GM18517 (cell line): ENCODE measurements at regions not wholly inside any gene's neighbourhood (a gene's known extent, or its start where the extent isn't known, plus 50 kb on each side); places are given as distances from the start of the nearest gene placed in this dataset.
"Not testable (repeated sequence)": the region's sequence is repeated elsewhere in the genome, so short reads cannot be mapped to it uniquely, and the experiment has no call there.

Source experiments
- ATAC-seq: cut with Tn5 transposase; IDR thresholded peaks from one replicate; pipeline ENCODE4 v1.9.1; 2021; ENCODE audit warnings: mild to moderate bottlenecking, moderate library complexity; ENCODE audit not compliant: unreplicated experiment

DNA sequence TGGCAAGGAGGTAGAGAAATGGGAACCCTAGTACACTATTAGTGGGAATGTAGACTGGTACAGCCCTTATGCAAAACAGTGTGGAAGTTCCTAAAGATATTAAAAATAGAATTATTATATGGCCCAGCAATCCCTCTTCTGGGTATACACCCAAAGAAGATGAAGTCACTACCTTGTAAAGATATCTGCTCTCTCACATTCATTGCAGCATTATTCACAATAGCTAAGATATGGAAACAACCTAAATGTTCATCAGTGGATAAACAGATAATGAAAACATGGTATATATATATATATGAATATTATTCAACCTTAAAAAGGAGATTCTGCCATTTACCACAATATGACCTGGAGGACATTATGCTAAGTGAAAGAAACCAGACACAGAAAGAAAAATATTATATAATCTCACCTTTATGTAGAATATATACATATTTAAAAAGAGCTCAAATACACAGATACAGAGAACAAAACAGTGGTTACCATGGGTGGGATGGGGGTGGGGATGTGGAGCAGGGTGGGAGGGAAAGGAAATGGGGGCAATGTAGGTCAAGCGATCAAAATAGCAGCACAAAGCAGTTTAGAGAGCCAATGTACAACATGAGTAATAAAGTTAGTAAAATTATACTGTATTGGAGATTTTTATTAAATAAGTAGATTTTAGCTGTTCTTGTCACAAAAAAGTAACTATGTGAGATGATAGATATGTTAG lies 138.6 kb downstream of the SPRY1 start:
- ATAC-seq = no peak

DNA sequence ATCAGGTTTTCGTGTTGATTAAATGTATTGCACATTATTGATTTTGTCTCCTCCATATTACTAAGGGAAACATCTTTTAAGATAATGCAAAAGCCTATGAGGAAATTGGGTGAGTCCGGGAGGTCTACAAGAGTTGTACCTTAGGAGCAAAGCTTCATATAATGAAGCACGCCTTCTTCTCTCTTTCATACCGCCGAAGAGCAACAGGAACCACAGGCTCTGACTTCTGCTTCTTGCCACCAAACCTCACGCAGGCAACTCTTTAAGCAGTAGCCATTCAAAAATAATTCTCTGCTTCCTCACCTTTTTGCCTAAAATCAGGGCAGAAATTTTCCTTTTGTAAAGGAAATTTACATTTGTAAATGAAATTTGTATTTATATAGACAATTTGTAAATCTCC lies 139.6 kb downstream of the SPRY1 start:
- ATAC-seq = no peak

DNA sequence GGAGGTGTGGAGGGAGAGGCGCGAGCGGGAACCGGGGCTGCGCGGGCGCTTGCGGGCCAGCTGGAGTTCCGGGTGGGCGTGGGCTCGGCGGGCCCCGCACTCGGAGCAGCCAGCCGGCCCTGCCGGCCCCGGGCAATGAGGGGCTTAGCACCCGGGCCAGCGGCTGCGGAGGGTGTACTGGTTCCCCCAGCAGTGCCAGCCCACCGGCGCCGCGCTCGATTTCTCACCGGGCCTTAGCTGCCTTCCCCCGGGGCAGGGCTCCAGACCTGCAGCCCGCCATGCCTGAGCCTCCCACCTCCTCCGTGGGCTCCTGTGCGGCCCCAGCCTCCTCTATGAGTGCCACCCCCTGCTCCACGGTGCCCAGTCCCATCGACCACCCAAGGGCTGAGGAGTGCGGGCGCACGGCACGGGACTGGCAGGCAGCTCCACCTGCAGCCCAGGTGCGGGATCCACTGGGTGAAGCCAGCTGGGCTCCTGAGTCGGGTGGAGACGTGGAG lies 141.4 kb downstream of the SPRY1 start:
- not testable (repeated sequence) for ATAC-seq

DNA sequence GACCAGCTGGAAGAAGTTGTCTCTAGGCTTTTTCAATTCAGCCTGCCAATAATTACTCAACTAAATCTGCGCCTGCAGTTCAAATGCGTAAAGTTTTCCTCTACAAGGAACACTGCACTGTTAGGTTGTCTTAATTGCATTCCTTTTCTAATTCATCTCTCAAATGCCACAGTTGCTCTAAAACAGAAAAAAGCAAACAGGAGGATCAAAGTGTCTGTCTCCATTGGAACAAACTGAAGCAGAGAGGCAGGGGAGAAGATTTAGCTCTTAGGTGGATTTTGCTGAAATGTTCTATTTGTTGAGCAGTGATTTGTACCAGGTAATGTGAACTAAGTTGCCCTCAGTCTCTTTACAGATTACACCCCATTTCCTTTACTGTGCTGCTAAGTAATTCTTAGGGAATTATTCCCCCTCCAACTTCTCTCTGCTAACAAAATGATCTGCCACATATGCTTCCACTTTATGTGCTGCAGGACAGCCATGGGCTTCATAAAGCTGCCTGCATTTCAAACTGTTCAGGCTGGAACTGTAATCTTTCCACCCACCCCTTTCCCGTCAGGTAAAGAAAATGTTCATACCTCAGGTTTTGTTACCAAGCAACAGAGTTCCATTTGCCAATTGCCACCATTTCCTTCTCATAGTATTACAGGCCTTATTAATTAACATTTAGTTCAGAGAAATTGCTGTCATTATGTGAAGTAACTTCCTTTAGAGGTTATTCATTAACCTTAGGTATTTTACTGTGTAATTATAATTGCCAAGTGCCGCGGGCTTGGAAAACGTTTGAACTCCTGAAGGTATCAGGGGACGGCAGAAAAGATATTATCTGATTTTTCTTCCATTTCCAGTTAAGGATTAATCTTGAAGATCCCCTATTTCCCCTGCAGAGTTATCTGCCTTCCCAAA lies 149.3 kb downstream of the SPRY1 start:
- no peak for ATAC-seq

DNA sequence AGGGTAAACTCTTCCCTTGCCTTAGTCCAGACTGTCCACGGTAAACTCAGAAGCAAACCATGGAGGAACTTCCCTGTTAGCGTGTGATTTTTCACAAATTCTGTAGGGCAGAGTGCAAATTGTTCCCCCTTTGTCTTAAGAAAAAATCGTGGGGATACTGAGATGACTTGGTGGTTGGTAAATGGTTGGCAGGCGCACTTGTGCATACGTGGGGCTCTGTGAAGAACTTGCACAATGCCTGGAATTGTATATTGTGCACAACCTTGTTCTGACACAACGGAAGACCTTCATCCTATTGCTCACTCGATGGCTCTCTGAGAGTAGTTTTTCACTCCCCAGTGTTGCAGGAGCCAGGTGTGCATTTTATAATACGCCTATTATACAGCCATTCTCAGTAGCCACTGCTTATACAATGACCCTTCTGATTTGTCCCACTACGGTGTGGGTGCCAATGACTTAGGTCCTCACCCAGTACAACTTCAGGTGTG lies 150.0 kb downstream of the SPRY1 start:
- no peak for ATAC-seq

DNA sequence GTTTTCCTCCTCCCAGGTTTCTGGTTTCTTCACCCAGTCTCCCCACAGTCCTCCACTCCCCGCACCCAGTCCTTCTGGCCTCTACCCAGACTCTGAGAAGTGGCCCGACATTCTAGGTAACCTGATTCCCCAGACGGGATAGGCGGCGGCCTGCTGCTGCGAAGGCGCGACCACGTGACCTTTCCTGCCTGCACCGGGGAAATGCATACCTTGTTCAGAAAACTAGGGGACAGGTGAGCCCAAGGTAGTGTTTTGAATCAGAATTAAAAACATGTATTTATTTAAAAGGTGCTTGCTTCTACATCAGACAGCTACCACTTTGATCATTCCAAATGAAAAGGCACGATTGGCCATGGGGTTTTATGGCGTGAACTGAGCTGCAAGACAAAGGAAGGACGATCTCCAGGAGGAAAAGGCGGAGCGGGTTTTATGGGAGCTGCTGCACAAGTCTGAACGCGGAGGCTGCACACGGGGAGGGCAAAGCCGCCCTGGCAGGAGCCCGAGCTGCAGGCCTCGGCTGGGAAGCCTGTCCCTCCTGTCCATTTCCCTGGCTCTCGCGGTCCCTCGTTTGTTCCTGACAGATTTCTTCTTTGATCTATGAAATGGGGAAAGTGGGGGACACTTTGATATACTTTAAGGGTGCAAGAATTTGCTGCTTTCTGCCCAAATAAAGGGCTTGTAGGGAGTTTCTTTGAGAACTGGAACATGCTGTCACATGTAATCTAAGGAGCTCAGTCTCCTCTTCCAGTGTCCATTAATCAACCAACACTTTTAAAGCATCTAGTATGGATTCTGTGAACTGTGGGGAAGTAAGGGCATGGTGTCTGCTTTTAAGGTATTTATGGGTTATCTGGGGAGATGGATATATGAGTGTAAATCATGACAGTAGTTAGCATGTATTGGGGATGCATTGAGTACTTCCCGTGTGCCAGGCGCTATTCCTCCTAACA lies 150.9 kb downstream of the SPRY1 start:
- ATAC-seq = no peak

DNA sequence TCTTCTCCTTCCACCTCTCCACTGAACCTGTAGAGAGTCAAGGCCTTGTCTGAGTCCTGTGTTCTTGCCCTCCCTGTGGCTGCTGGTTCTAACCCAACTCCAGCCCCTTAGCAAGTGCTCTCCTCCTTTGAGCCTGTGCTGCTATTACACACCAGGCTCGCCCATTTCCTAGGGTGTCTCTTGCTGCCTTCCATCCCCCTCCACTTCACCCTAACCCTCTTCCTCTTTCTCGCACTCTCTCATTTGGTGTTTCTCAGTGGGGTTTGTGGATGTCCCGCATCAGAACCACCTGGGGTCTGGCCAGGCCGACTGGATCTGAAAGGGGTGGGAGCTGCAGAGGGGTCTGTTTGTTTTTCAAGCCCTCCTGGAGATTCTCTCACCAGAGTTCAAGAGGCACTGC lies 156.7 kb downstream of the SPRY1 start:
- no peak for ATAC-seq

DNA sequence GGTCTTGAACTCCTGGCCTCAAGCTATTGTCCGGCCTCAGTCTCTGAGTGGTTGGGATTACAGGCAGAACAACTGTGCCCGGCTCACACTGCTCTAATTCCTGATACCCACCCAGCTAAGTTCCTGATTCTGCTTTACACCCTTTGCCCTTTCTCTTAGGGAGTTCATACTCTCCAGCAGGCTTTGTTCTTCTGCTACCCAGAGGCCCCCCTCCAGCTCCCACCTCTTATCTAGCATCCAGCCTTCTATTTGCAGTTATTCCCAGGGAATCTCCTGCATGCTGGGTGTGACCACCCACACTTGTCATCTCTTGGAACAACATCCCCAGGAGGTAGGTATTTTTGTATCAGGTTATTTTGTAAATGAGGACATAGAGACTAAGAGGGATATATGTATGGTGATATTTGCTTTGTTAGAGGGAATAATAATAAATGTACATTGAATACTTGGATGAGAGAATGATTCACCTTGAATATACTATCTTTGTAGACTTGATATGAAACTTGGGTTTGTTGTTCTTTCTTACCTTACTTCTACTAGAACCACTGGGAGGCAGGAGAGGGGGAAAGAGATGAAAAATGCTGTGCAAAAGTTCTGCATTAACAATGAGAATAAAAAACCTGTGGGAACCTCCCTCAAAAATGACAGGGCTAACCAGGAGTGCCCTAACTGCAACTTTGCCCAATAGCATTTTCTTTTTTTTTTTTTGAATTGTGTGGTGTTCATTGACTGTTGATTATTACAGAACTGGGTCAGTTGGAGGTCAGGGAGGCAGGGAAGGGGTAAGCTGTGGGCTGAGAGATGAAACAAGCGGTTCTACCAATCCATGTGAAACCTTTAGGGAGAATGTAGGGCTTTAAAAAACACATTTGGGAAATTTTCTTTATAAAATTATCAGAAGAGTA lies 157.4 kb downstream of the SPRY1 start:
- no peak for ATAC-seq

DNA sequence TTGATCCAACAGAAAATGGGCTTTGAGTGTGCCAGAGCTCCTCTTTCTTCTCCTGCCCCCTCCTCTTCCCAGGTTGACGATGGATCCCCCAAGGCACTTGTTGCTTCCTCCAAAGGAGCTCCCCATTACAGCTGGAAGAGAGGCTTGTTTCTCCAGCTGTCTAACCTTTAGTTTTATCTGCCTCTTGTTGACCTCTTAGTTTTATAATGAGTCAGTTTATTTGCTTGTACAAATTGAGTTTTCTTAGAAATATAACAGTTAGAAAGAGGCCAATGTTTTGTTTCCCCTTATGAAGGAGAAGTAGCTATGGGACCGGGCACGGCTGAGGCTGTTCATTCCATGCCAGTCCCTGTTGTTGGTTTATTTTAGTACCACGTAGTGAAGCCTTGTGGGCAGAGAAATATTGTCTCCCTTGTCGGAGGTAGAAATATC lies 158.2 kb downstream of the SPRY1 start:
- ATAC-seq = no peak

DNA sequence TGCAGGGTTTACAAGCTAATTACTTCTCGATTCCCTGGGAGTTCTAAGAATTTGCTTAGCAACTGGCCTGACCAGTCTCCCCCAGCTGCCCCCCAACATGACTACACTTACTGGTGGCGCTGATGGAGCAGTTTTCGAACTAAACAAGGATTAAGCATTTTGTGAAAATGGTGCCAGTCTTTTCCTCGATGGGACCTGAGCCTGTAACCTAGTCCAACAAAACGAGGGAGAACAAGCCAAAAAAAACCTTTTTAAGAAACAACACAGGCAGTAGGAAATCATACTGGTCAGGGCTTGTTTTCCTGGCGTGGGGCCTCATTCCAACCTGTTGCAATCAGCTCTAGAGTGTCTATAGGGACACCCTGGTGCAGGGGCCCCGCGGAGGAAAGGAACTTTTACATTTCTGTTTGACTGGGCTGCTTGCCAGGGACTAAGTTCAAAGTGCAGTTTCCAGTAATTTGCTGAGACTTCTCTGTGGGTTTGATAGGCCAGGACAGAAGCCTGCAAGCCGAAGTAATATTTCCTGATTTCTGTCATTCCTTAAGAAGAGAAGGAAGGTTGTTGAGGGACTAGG lies 158.7 kb downstream of the SPRY1 start:
- ATAC-seq = no peak

DNA sequence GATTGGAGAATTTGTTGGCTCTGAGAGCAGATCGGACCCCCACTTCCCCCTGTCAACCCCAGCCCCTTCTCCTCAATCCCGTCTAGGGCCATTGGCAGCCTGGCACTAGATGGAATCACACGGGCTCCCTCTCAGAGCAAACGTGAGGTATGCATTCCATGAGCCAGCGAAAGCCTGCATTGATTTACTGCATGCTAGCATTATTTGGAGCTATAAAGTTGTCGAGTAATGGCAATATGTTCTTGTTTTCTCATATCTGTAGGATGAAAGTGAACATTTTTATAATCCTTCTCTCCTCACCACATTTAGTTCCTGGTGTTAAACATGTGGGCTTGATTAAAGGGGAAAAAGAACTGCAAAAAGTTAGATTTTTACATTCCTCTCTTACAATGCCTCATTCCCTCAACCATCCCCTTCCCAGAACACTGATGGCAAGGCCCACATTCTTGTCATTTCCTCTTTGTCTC lies 159.2 kb downstream of the SPRY1 start:
- no peak for ATAC-seq

DNA sequence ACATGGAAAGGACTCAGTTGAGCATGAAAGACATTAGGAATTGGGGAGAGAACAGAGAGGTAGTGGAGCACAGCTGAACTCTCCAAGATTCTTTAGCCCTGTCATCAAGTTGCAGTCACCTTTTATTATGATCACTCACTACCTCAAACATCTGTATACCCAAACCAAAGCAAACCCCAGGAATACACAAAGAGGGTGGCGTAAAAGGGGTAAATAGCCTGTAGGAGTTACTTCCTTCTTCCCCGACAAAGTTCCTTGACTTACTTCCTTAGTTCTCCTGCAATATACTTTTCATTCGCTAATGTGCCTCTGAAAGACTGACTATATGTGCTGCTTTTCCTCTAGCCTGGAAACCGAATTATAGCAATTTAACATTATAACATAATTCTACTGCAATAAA lies 159.9 kb downstream of the SPRY1 start:
- ATAC-seq = no peak

DNA sequence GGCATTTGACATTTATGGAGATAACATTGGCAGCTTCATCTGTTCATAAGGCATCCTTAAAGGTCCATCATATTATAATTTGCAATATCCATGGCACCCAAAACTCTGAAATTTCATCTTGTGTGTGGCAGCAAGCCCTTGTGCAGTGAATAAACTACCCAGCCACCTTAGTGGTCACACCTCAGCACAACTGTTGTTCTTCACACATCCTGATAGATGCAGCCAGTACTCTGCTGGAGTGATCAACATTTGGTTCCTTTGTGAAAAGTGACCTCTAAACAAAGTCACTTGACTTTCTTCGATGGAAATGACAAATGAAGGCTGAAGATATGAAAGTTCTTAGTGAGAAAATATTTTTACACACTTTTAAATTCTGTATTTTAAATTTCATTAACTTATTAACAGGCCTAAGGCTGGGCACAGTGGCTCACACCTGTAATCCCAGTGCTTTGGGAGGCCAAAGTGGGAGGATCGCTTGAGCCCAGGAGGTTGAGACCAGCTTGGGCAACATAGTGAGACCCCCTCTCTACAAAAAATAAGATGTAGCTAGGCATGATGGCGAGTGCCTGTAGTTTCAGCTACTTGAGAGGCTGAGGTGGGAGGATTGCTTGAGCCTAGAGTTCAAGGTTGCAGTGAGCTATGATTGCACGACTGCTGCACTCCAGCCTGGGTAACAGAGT lies 161.4 kb downstream of the SPRY1 start:
- ATAC-seq = no peak

DNA sequence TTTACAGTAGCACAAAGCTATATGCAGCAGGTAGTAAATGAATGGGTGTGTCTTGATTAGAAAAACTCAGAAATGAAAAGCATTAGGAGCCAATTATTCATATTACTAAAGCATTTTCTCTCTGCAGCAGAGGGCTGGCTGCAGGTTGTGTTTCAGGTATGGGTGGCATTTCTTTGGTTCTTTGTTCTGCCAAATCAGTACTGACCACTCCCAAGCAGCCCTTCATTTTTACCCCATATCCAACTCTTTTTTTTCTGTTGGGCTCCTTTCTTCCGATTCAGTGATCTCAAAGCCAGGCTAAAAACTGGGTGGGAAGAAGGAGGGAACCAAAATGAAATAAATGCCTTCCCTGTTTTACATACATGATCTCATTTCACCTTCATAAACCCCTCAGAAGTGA lies 162.3 kb downstream of the SPRY1 start:
- ATAC-seq = no peak

DNA sequence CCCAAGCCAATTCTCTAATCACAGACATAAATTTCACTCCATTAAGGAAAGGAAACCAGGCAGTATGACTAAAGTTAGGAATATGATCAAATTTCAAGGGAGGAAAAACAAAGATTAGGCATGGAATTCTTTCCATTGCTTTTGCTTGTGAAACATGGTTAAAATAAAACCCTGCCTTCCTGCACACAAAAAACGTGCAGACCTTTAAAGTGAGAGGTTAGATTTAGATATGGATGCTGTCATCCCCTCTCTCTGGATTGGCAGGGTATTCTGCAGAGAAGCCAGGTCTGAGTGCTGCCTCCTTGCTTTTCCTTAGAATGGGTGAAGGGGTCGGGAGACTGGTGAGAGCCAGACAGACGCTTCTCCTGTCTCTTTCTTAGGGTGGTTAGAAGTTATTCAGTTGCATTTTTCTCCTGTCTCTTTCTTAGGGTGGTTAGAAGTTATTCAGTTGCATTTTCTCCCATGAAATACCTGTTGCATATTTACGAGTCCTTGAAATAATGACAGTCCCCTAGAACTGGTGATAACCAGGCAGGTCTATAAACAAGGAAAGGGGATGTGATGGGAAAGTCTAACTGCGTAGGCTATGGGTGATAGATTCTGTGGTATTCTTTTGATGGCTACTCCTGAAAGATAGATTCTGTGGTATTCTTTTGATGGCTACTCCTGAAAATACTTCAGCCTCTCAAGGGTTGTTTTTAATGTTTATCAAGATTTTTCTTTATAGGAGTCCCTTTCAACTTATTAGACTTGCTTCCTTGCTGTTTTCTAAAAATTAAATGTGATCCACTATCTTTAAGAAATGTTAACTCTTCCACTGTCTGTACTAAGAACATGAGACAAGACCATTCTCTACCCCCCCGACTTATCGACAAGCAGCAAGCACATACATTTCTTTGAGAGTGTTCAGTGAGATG lies 163.6 kb downstream of the SPRY1 start:
- no peak for ATAC-seq

DNA sequence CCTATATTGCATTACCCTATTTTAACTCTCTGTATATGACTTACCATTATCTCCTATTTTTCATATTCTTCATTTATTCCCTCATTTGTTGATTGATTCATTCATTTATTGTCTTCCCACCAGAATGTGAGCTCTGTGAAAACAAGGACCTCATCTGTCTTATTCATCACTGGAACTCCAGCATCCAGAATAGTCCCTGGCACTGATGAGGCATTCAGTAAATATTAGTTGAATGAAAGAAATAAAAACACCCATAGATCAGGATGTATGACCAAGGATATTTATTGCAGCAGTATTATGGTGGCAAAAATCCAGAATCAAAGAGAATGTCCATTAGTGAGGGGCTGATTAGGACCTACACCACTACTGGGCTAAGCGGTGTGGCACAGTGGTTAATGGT lies 164.9 kb downstream of the SPRY1 start:
- ATAC-seq = no peak

DNA sequence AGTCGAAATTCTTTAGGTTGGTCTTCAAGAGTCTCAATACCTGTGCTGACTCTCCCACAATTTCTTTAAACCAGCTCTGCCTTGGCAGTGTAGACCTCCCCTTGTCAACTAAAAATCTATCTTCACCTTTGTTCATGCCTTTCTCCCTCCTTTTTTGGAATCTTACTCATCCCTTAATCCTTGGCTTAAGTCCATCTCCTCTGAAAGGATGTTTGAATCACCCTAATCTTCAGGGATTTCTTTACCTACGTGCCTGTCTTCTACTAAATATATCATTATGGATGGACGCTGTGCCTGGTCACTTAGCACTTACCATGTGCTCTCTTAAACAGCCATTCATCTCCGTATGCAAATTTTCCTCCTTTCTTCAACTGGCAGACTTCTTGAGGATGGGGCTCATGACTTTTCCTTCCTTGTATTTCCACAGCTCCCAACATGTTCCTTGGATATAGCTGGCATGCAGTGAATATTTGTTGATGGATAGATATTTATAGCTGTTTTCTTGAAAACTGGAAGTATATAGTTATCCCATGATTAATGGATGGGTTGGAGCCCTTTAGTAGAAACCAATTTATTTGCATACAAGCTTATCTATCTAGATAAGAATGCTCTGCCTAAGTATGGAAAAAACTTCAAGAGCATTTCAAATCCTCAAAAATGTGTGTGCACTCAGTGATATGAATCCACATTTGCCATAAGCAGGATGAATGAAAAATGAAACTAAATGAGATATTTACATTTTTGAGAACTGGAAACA lies 166.6 kb downstream of the SPRY1 start:
- no peak for ATAC-seq
